K562 (cell line): ENCODE measurements at regions not wholly inside any gene's neighbourhood (a gene's known extent, or its start where the extent isn't known, plus 50 kb on each side); places are given as distances from the start of the nearest gene placed in this dataset.

ENCODE experiments used
- ATAC-seq: fragments of 200-7000 bp; cut with Tn5 transposase; 3 replicates; pipeline ENCODE4 v1.9.1; 2020; ENCODE audit warnings: moderate library complexity
- BruUV-seq: library from RNA; stranded (reverse); fragments of 400-500 nt; replicated peaks from 2 replicates; lab custom pipeline; 2021; lab: Mats Ljungman, UMichigan
- CTCF ChIA-PET: fragments of 300-600 bp; formaldehyde crosslinking; extraction: SDS; loops from one replicate; lab custom pipeline; 2021; ENCODE audit warnings: low intra/inter-chr PET ratio; lab: Yijun Ruan, JAX
- POLR2A ChIA-PET: fragments of 300-600, 350-650 bp; sonication (Branson Sonifier 250); formaldehyde crosslinking; extraction: SDS; loops from one replicate; lab custom pipeline; 2021; ENCODE audit warnings: antibody characterized with exemption, inconsistent platforms; lab: Yijun Ruan, JAX
- DNase-seq, 4 experiments: peaks; one replicate each; pipeline versions ENCODE4 v3.0.0 to v3.0.0-alpha.2; 2011 to 2018; ENCODE audit warnings: low spot score in 3 of 4, mixed read lengths in 3 of 4; ENCODE audit errors: extremely low read depth in 1 of 4
- FAIRE-seq: peaks from 2 replicates; lab custom pipeline; 2011; peaks lifted over from hg19 to GRCh38; lab: Jason Lieb, UNC
- H2AFZ ChIP-seq: 2 replicates; pipeline ENCODE4 v1.6.0; 2011; ENCODE audit warnings: low read depth, low read length, control low read depth, inconsistent platforms
- H3K27ac ChIP-seq: fragments of 200-600 bp; 3 replicates; pipeline ENCODE4 v1.8.0; 2011; ENCODE audit warnings: low read depth, mild to moderate bottlenecking, control low read depth, inconsistent platforms, low read length, moderate library complexity, mixed read lengths; ENCODE audit errors: extremely low read depth
- H3K27me3 ChIP-seq, 2 experiments: fragments of 300-600 bp in 1 of 2; 2 replicates in 1 of 2; 3 replicates in 1 of 2; pipeline versions ENCODE4 v1.6.0 to v1.8.0; 2011; ENCODE audit warnings: inconsistent platforms in 2 of 2, low read length in 2 of 2, mild to moderate bottlenecking in 1 of 2, mixed read lengths in 1 of 2, moderate library complexity in 1 of 2; ENCODE audit not compliant: control insufficient read depth in 2 of 2, insufficient read depth in 2 of 2
- H3K36me3 ChIP-seq: fragments of 300-600 bp; 3 replicates; pipeline ENCODE4 v1.8.0; 2011; ENCODE audit warnings: mild to moderate bottlenecking, low read length, inconsistent platforms; ENCODE audit not compliant: control insufficient read depth, insufficient read depth
- H3K4me1 ChIP-seq, 2 experiments: fragments of 200-600 bp in 1 of 2; replicated peaks in 1 of 2; 2 replicates in 1 of 2; 3 replicates in 1 of 2; pipeline versions ENCODE4 v1.5.1 to v1.8.0; 2011; ENCODE audit warnings: inconsistent platforms in 2 of 2, low read length in 2 of 2, mild to moderate bottlenecking in 1 of 2, mixed read lengths in 1 of 2, moderate library complexity in 1 of 2; ENCODE audit not compliant: control insufficient read depth in 2 of 2, insufficient read depth in 2 of 2
- H3K4me2 ChIP-seq: 2 replicates; pipeline ENCODE4 v1.6.1; 2011; ENCODE audit warnings: low read length, control low read depth, inconsistent platforms, mixed read lengths; ENCODE audit not compliant: insufficient read depth
- H3K4me3 ChIP-seq: fragments of 200-600 bp; sonication (generic), shearing (Covaris generic); 2 replicates; pipeline ENCODE4 v1.5.1; 2016; ENCODE audit warnings: control low read depth, inconsistent platforms
- H3K79me2 ChIP-seq: fragments of 200-600 bp; 3 replicates; pipeline ENCODE4 v1.8.0; 2011; ENCODE audit warnings: low read length, inconsistent platforms; ENCODE audit not compliant: control insufficient read depth, insufficient read depth
- H3K9ac ChIP-seq, 2 experiments: 2 replicates each; pipeline versions ENCODE4 v1.6.0 to v1.6.1; 2011; ENCODE audit warnings: low read depth in 2 of 2, low read length in 2 of 2, control low read depth in 1 of 2, inconsistent platforms in 1 of 2, mild to moderate bottlenecking in 1 of 2, mixed read lengths in 1 of 2; ENCODE audit not compliant: insufficient read depth in 1 of 2
- H3K9me1 ChIP-seq: one replicate; pipeline ENCODE4 v1.6.0; 2011; ENCODE audit warnings: inconsistent platforms, mild to moderate bottlenecking, low read length, moderate library complexity; ENCODE audit not compliant: control insufficient read depth, insufficient read depth
- H3K9me3 ChIP-seq: replicated peaks from 2 replicates; pipeline ENCODE4 v1.5.1; 2011; ENCODE audit warnings: low read depth, low read length, inconsistent platforms; ENCODE audit not compliant: control insufficient read depth, insufficient read depth
- H4K20me1 ChIP-seq: replicated peaks from 2 replicates; pipeline ENCODE4 v1.6.1; 2011; ENCODE audit warnings: low read length, inconsistent platforms, mixed read lengths; ENCODE audit not compliant: control insufficient read depth, insufficient read depth
- CGGBP1 ChIP-seq: fragments of 250-450 bp; sonication (Bioruptor Pico); IDR thresholded peaks from 2 replicates; pipeline ENCODE4 v1.9.0; 2021; ENCODE audit warnings: mild to moderate bottlenecking
- FOXP4 ChIP-seq: sonication (generic); formaldehyde crosslinking; IDR thresholded peaks from 2 replicates; pipeline ENCODE4 v1.8.0; 2022; ENCODE audit warnings: mild to moderate bottlenecking, missing genetic modification reagents, borderline replicate concordance
- HOMEZ ChIP-seq: fragments of 250-450 bp; sonication (Bioruptor Pico); IDR thresholded peaks from 2 replicates; pipeline ENCODE4 v1.4.0; 2020; ENCODE audit warnings: mild to moderate bottlenecking, moderate library complexity
- NFIC ChIP-seq: fragments of 450-650 bp; IDR thresholded peaks from 2 replicates; pipeline ENCODE4 v1.6.1; 2017; ENCODE audit warnings: mild to moderate bottlenecking, inconsistent platforms
- SAFB ChIP-seq: fragments of 200-400 bp; formaldehyde crosslinking; IDR thresholded peaks from 2 replicates; pipeline ENCODE4 v1.6.1; 2017; ENCODE audit warnings: low read depth, low read length, borderline replicate concordance
- SMAD2 ChIP-seq: fragments of 150-350 bp; IDR thresholded peaks from 2 replicates; pipeline ENCODE4 v1.6.1; 2014; ENCODE audit warnings: low read depth, mild to moderate bottlenecking, low read length
- XRCC3 ChIP-seq: fragments of 450-650 bp; IDR thresholded peaks from 2 replicates; pipeline ENCODE4 v1.6.1; 2017; ENCODE audit warnings: mild to moderate bottlenecking, moderate library complexity
- ZNF274 ChIP-seq: IDR thresholded peaks from 2 replicates; pipeline ENCODE4 v1.6.1; 2011; ENCODE audit warnings: low read depth, mild to moderate bottlenecking, low read length, moderate library complexity, borderline replicate concordance
- WGBS: fragments of 100-300 bp; shearing (Covaris generic); methylation state at CpG from one replicate; pipeline ENCODE4 v1.1.6; 2016; ENCODE audit warnings: low coverage, mixed read lengths; ENCODE audit not compliant: insufficient coverage; ENCODE audit errors: missing lambda C conversion rate; 5-methylcytosine and 5-hydroxymethylcytosine counted together
- in situ Hi-C: fragments of 300-500 bp; cut with MboI; formaldehyde crosslinking; loops from 4 replicates; pipeline ENCODE4 v1.15.0; 2018; ENCODE audit warnings: inconsistent platforms, mixed read lengths
- intact Hi-C: fragments of 100-400 bp; cut with micrococcal nuclease; formaldehyde crosslinking; loops from 2 replicates; pipeline ENCODE4 v1.14.2; 2022

- 3% methylated on average over 4 of the region's 4 CpGs for WGBS
- H3K27me3 ChIP-seq: no peaks in the 10 kb centered on the region
- no peaks in the 10 kb centered on the region for H3K79me2 ChIP-seq
- H3K36me3 ChIP-seq: no peaks in the 10 kb centered on the region
- no peak for DNase-seq
- no TSS peak for BruUV-seq
- no peak for ATAC-seq
- no peak overlapping the region for H3K27ac ChIP-seq
- H3K4me1 ChIP-seq: no peaks in the 10 kb centered on the region
- in situ Hi-C loops: no loop called here
- no peak for FAIRE-seq
- H3K4me2 ChIP-seq: no peak overlapping the region
- no peak overlapping the region for H3K9ac ChIP-seq
- H4K20me1 ChIP-seq: no peaks in the 10 kb centered on the region
- TF ChIP-seq HOMEZ (CRISPR knock-in tag) (no peak), XRCC3 (no peak), NFIC (peak; percentile 37; the same call in 1 of the 2 replicates)
- ChIA-PET CTCF (no interaction called here), POLR2A (no interaction called here)
- no peaks in the 10 kb centered on the region for H3K9me3 ChIP-seq
- H3K4me3 ChIP-seq: no peak overlapping the region
- no peak overlapping the region for H2AFZ ChIP-seq
- intact Hi-C loops: no loop called here
- no peaks in the 10 kb centered on the region for H3K9me1 ChIP-seq
Observed at GRCh38 chr13:79079351-79079839, 326.7 kb downstream of the RBM26 start.

- no peak overlapping the region for H3K27ac ChIP-seq
- ATAC-seq (no peak), DNase-seq (no peak), FAIRE-seq (no peak)
- H3K36me3 ChIP-seq: no peaks in the 10 kb centered on the region
- in situ Hi-C loops (no loop called here), intact Hi-C loops (no loop called here)
- H3K4me2 ChIP-seq: no peak overlapping the region
- H3K9ac ChIP-seq: no peak overlapping the region
- no peaks in the 10 kb centered on the region for H3K79me2 ChIP-seq
- BruUV-seq: no TSS peak
- TF ChIP-seq CGGBP1 (no peak), SAFB (no peak), SMAD2 (no peak), ZNF274 (no peak), FOXP4 (CRISPR knock-in tag) (no peak)
- no peaks in the 10 kb centered on the region for H3K27me3 ChIP-seq
- no peaks in the 10 kb centered on the region for H3K9me3 ChIP-seq
- no peaks in the 10 kb centered on the region for H3K9me1 ChIP-seq
- POLR2A ChIA-PET: no interaction called here
- no peaks in the 10 kb centered on the region for H3K4me1 ChIP-seq
- CTCF ChIA-PET: no interaction called here
- no peak overlapping the region for H2AFZ ChIP-seq
- no peak overlapping the region for H3K4me3 ChIP-seq
- no peaks in the 10 kb centered on the region for H4K20me1 ChIP-seq
Observed at GRCh38 chr13:79075703-79076102, 330.4 kb downstream of the RBM26 start.
